GM12892 (cell line): ENCODE measurements at regions not wholly inside any gene's neighbourhood (a gene's known extent, or its start where the extent isn't known, plus 50 kb on each side); places are given as distances from the start of the nearest gene placed in this dataset.

ENCODE experiments used
- POLR2A ChIP-seq: IDR thresholded peaks from 2 replicates; pipeline ENCODE4 v1.6.1; 2011; ENCODE audit warnings: low read depth, low read length, control low read depth
- POLR2AphosphoS5 ChIP-seq: IDR thresholded peaks from 2 replicates; pipeline ENCODE4 v1.6.1; 2011; ENCODE audit warnings: low read depth, low read length, control low read depth
- TAF1 ChIP-seq: IDR thresholded peaks from 2 replicates; pipeline ENCODE4 v1.6.1; 2011; ENCODE audit warnings: low read depth, mild to moderate bottlenecking, control low read depth, low read length, borderline replicate concordance

DNA sequence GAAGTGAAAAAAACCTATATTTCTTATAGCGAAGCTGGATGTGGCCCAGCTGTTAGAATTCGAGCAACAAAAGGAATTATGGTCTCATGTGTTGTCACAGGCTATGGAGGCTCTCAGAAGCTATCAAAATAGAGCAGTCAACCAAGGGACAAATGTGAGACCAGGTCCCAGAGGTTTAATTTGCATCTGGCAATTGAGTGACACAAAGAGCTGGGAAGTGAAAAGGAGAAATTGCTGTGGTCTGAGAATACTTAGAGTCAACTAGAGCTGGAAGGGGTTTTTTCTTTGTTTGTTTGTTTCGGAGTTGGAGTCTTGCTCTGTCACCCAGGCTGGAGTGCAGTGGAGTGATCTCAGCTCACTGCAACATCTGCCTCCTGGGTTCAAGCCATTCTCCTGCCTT is 61.3 kb upstream of the SMAD3 start:
- TF ChIP-seq POLR2AphosphoS5: no peak
- TF ChIP-seq TAF1: no peak
- no peak for TF ChIP-seq POLR2A
